ENCODE measurements at regions not wholly inside any gene's neighbourhood (a gene's known extent, or its start where the extent isn't known, plus 50 kb on each side); places are given as distances from the start of the nearest gene placed in this dataset.

GRCh38 chr1:56374026-56374974 lies 205.1 kb downstream of the PLPP3 start:
- no peaks in the 10 kb centered on the region for H3K36me3 Mint-ChIP-seq (ENCODE audit: low read depth)
- H3K4me1 Mint-ChIP-seq (ENCODE audit: low read depth) = no peaks in the 10 kb centered on the region
- no peak overlapping the region for H3K4me3 Mint-ChIP-seq
- no peaks in the 10 kb centered on the region for H3K9me3 Mint-ChIP-seq
- no peak overlapping the region for H3K27ac Mint-ChIP-seq
- DNase-seq (ENCODE audit: low spot score) = no peak
- H3K27me3 Mint-ChIP-seq (ENCODE audit: low read depth) = no peaks in the 10 kb centered on the region

GRCh38 chr1:56370513-56370912 lies 208.8 kb downstream of the PLPP3 start:
- Mint-ChIP-seq H3K27ac (no peak overlapping the region), H3K4me3 (no peak overlapping the region), H3K36me3 (ENCODE audit: low read depth) (no peaks in the 10 kb centered on the region), H3K27me3 (ENCODE audit: low read depth) (no peaks in the 10 kb centered on the region), H3K9me3 (no peaks in the 10 kb centered on the region), H3K4me1 (ENCODE audit: low read depth) (no peaks in the 10 kb centered on the region)
- no peak for DNase-seq (ENCODE audit: low spot score)

- Mint-ChIP-seq H3K27me3 (ENCODE audit: low read depth) (no peaks in the 10 kb centered on the region), H3K4me3 (no peak overlapping the region), H3K4me1 (ENCODE audit: low read depth) (no peaks in the 10 kb centered on the region), H3K27ac (no peak overlapping the region), H3K9me3 (no peaks in the 10 kb centered on the region), H3K36me3 (ENCODE audit: low read depth) (no peaks in the 10 kb centered on the region)
- no peak for DNase-seq (ENCODE audit: low spot score)
These were observed 216.2 kb downstream of the PLPP3 start for GRCh38 chr1:56363007-56363770.

- H3K27ac Mint-ChIP-seq = no peak overlapping the region
- H3K4me1 Mint-ChIP-seq (ENCODE audit: low read depth) = no peaks in the 10 kb centered on the region
- no peaks in the 10 kb centered on the region for H3K27me3 Mint-ChIP-seq (ENCODE audit: low read depth)
- no peaks in the 10 kb centered on the region for H3K36me3 Mint-ChIP-seq (ENCODE audit: low read depth)
- no peak overlapping the region for H3K4me3 Mint-ChIP-seq
- DNase-seq (ENCODE audit: low spot score) = no peak
- no peaks in the 10 kb centered on the region for H3K9me3 Mint-ChIP-seq
These were observed 219.3 kb downstream of the PLPP3 start for GRCh38 chr1:56360021-56360420.

GRCh38 chr1:56359056-56359455 lies 220.3 kb downstream of the PLPP3 start:
- Mint-ChIP-seq H3K36me3 (ENCODE audit: low read depth) (no peaks in the 10 kb centered on the region), H3K27ac (no peak overlapping the region), H3K4me3 (no peak overlapping the region), H3K27me3 (ENCODE audit: low read depth) (no peaks in the 10 kb centered on the region), H3K9me3 (no peaks in the 10 kb centered on the region), H3K4me1 (ENCODE audit: low read depth) (no peaks in the 10 kb centered on the region)
- no peak for DNase-seq (ENCODE audit: low spot score)

- Mint-ChIP-seq H3K27me3 (ENCODE audit: low read depth) (no peaks in the 10 kb centered on the region), H3K4me3 (no peak overlapping the region), H3K4me1 (ENCODE audit: low read depth) (no peaks in the 10 kb centered on the region)
These were observed 221.3 kb downstream of the PLPP3 start for GRCh38 chr1:56357927-56358690.

GRCh38 chr1:56356376-56356990 lies 222.9 kb downstream of the PLPP3 start:
- Mint-ChIP-seq H3K9me3 (no peaks in the 10 kb centered on the region), H3K36me3 (ENCODE audit: low read depth) (no peaks in the 10 kb centered on the region), H3K27me3 (ENCODE audit: low read depth) (no peaks in the 10 kb centered on the region), H3K27ac (no peak overlapping the region), H3K4me3 (no peak overlapping the region), H3K4me1 (ENCODE audit: low read depth) (no peaks in the 10 kb centered on the region)
- DNase-seq (ENCODE audit: low spot score) = no peak

More at GRCh38 chr1:56357927-56358690, 221.3 kb downstream of the PLPP3 start:
- H3K36me3 Mint-ChIP-seq (ENCODE audit: low read depth) = no peaks in the 10 kb centered on the region
- no peak for DNase-seq (ENCODE audit: low spot score)
- no peak overlapping the region for H3K27ac Mint-ChIP-seq
- no peaks in the 10 kb centered on the region for H3K9me3 Mint-ChIP-seq

- Mint-ChIP-seq H3K4me3 (no peak overlapping the region), H3K4me1 (ENCODE audit: low read depth) (no peaks in the 10 kb centered on the region), H3K36me3 (ENCODE audit: low read depth) (no peaks in the 10 kb centered on the region), H3K27me3 (ENCODE audit: low read depth) (no peaks in the 10 kb centered on the region), H3K27ac (no peak overlapping the region), H3K9me3 (no peaks in the 10 kb centered on the region)
- DNase-seq (ENCODE audit: low spot score) = no peak
These were observed 223.4 kb downstream of the PLPP3 start for GRCh38 chr1:56355918-56356317.

GRCh38 chr1:56355422-56355821 lies 223.9 kb downstream of the PLPP3 start:
- Mint-ChIP-seq H3K4me3 (no peak overlapping the region), H3K36me3 (ENCODE audit: low read depth) (no peaks in the 10 kb centered on the region), H3K27me3 (ENCODE audit: low read depth) (no peaks in the 10 kb centered on the region), H3K27ac (no peak overlapping the region), H3K9me3 (no peaks in the 10 kb centered on the region), H3K4me1 (ENCODE audit: low read depth) (no peaks in the 10 kb centered on the region)
- DNase-seq (ENCODE audit: low spot score) = no peak

- no peak overlapping the region for H3K4me3 Mint-ChIP-seq
- H3K36me3 Mint-ChIP-seq (ENCODE audit: low read depth) = no peaks in the 10 kb centered on the region
- no peaks in the 10 kb centered on the region for H3K27me3 Mint-ChIP-seq (ENCODE audit: low read depth)
- DNase-seq (ENCODE audit: low spot score) = no peak
- H3K4me1 Mint-ChIP-seq (ENCODE audit: low read depth) = no peaks in the 10 kb centered on the region
- no peak overlapping the region for H3K27ac Mint-ChIP-seq
- H3K9me3 Mint-ChIP-seq = no peaks in the 10 kb centered on the region
These were observed 233.5 kb downstream of the PLPP3 start for GRCh38 chr1:56345831-56346230.

- Mint-ChIP-seq H3K4me1 (ENCODE audit: low read depth) (no peaks in the 10 kb centered on the region), H3K9me3 (no peaks in the 10 kb centered on the region), H3K27ac (no peak overlapping the region), H3K36me3 (ENCODE audit: low read depth) (no peaks in the 10 kb centered on the region), H3K27me3 (ENCODE audit: low read depth) (no peaks in the 10 kb centered on the region), H3K4me3 (no peak overlapping the region)
- no peak for DNase-seq (ENCODE audit: low spot score)
These were observed 238.4 kb downstream of the PLPP3 start for GRCh38 chr1:56340977-56341376.

GRCh38 chr1:56339786-56340465 lies 239.4 kb downstream of the PLPP3 start:
- H3K27ac Mint-ChIP-seq = no peak overlapping the region
- no peaks in the 10 kb centered on the region for H3K4me1 Mint-ChIP-seq (ENCODE audit: low read depth)
- H3K4me3 Mint-ChIP-seq = no peak overlapping the region
- no peak for DNase-seq (ENCODE audit: low spot score)
- H3K9me3 Mint-ChIP-seq = no peaks in the 10 kb centered on the region
- no peaks in the 10 kb centered on the region for H3K27me3 Mint-ChIP-seq (ENCODE audit: low read depth)
- no peaks in the 10 kb centered on the region for H3K36me3 Mint-ChIP-seq (ENCODE audit: low read depth)

GRCh38 chr1:56339093-56339492 lies 240.3 kb downstream of the PLPP3 start:
- DNase-seq (ENCODE audit: low spot score) = no peak
- Mint-ChIP-seq H3K36me3 (ENCODE audit: low read depth) (no peaks in the 10 kb centered on the region), H3K4me1 (ENCODE audit: low read depth) (no peaks in the 10 kb centered on the region), H3K27ac (no peak overlapping the region), H3K9me3 (no peaks in the 10 kb centered on the region), H3K27me3 (ENCODE audit: low read depth) (no peaks in the 10 kb centered on the region), H3K4me3 (no peak overlapping the region)
